ENCODE measurements at regions not wholly inside any gene's neighbourhood (a gene's known extent, or its start where the extent isn't known, plus 50 kb on each side); places are given as distances from the start of the nearest gene placed in this dataset.

DNA sequence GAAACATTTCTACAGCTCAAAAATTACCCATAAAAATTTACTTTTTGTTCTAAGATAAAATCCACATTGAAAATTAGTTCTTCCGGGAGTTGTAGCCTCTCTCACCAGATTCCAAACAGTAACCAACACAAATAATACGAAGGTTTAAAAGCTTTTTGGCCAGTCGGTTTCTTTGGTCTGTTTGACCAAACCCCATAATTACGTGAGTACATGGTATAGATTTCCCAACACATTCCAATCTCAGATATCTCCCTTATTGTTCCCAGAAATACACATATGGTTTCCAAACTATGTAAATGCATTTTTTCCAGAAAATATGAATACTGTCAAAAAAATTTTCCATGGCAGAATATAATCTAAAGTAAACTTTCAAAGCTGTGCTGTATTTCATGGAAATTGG, 722.0 kb downstream of the KCNJ2 start:
- no peak for DNase-seq (ENCODE audit: low read depth in 1 of 2, low spot score in 1 of 2)
- Histone ChIP-seq H3K27ac (replicated peaks) (no peak overlapping the region), H3K27me3 (ENCODE audit: insufficient read depth, poor library complexity, severe bottlenecking) (no peaks in the 10 kb centered on the region), H3K4me3 (replicated peaks; ENCODE audit: insufficient read depth, low read length) (no peak overlapping the region)
- TF ChIP-seq, protein P1, sequence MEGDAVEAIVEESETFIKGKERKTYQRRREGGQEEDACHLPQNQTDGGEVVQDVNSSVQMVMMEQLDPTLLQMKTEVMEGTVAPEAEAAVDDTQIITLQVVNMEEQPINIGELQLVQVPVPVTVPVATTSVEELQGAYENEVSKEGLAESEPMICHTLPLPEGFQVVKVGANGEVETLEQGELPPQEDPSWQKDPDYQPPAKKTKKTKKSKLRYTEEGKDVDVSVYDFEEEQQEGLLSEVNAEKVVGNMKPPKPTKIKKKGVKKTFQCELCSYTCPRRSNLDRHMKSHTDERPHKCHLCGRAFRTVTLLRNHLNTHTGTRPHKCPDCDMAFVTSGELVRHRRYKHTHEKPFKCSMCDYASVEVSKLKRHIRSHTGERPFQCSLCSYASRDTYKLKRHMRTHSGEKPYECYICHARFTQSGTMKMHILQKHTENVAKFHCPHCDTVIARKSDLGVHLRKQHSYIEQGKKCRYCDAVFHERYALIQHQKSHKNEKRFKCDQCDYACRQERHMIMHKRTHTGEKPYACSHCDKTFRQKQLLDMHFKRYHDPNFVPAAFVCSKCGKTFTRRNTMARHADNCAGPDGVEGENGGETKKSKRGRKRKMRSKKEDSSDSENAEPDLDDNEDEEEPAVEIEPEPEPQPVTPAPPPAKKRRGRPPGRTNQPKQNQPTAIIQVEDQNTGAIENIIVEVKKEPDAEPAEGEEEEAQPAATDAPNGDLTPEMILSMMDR (IDR thresholded peaks at IDR 0.05; ENCODE audit: insufficient read depth, low read length): no peak
- TF ChIP-seq GABPA (IDR thresholded peaks at IDR 0.05; ENCODE audit: low read depth) (no peak), POLR2AphosphoS5 (IDR thresholded peaks at IDR 0.05; ENCODE audit: low read depth) (no peak), SPI1 (IDR thresholded peaks at IDR 0.05; ENCODE audit: borderline replicate concordance, low read depth) (no peak)
- TF ChIP-seq, protein P2, sequence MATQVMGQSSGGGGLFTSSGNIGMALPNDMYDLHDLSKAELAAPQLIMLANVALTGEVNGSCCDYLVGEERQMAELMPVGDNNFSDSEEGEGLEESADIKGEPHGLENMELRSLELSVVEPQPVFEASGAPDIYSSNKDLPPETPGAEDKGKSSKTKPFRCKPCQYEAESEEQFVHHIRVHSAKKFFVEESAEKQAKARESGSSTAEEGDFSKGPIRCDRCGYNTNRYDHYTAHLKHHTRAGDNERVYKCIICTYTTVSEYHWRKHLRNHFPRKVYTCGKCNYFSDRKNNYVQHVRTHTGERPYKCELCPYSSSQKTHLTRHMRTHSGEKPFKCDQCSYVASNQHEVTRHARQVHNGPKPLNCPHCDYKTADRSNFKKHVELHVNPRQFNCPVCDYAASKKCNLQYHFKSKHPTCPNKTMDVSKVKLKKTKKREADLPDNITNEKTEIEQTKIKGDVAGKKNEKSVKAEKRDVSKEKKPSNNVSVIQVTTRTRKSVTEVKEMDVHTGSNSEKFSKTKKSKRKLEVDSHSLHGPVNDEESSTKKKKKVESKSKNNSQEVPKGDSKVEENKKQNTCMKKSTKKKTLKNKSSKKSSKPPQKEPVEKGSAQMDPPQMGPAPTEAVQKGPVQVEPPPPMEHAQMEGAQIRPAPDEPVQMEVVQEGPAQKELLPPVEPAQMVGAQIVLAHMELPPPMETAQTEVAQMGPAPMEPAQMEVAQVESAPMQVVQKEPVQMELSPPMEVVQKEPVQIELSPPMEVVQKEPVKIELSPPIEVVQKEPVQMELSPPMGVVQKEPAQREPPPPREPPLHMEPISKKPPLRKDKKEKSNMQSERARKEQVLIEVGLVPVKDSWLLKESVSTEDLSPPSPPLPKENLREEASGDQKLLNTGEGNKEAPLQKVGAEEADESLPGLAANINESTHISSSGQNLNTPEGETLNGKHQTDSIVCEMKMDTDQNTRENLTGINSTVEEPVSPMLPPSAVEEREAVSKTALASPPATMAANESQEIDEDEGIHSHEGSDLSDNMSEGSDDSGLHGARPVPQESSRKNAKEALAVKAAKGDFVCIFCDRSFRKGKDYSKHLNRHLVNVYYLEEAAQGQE (IDR thresholded peaks at IDR 0.05; ENCODE audit: insufficient replicate concordance, low read depth): no peak

DNA sequence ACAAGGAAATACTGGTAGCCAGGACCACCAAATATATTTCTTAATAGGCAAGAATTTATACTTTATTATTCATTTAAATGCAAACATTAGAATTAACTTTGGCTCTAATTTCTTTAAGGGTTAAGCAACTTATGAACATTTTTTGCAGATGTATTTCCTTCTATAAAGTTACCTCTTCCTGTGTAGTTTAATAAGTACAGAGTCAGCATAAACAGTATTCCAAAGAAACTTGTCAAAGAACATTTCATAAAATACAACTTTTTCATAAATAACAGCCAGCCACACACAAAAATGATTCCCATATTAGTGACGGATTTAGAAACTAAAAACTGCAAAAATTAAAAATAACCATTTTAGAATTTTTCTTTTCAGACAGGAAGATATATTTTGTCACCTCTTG, 723.2 kb downstream of the KCNJ2 start:
- DNase-seq (ENCODE audit: low read depth in 1 of 2, low spot score in 1 of 2): no peak
- Histone ChIP-seq H3K27me3 (ENCODE audit: insufficient read depth, poor library complexity, severe bottlenecking) (no peaks in the 10 kb centered on the region), H3K4me3 (replicated peaks; ENCODE audit: insufficient read depth, low read length) (no peak overlapping the region), H3K27ac (replicated peaks) (no peak overlapping the region)
- TF ChIP-seq, protein P1 (IDR thresholded peaks at IDR 0.05; ENCODE audit: insufficient read depth, low read length): no peak
- TF ChIP-seq, protein P2 (IDR thresholded peaks at IDR 0.05; ENCODE audit: insufficient replicate concordance, low read depth): no peak
- TF ChIP-seq GABPA (IDR thresholded peaks at IDR 0.05; ENCODE audit: low read depth) (no peak), SPI1 (IDR thresholded peaks at IDR 0.05; ENCODE audit: borderline replicate concordance, low read depth) (no peak), POLR2AphosphoS5 (IDR thresholded peaks at IDR 0.05; ENCODE audit: low read depth) (no peak)

DNA sequence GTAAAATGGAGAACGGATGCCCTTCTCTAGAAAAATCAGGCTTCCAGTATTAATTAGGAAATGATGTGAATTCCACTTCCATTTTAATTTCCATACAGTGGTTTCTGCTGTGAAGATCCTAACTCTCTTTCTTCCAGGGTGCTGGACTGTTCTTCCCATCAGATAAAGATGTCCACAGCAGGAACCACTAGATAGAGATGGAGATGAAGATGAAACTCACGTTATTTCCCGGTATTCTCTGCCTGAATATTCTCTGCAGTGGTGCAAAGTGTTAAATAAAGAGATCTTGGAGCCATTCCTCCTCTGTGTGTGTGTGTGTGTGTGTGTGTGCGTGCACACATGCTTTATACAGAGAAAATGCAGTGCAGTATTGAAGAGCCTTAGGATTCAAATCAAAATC, 727.5 kb downstream of the KCNJ2 start:
- TF ChIP-seq, protein P2 (IDR thresholded peaks at IDR 0.05; ENCODE audit: insufficient replicate concordance, low read depth): no peak
- no peak for TF ChIP-seq POLR2AphosphoS5 (IDR thresholded peaks at IDR 0.05; ENCODE audit: low read depth)
- no peak for TF ChIP-seq SPI1 (IDR thresholded peaks at IDR 0.05; ENCODE audit: borderline replicate concordance, low read depth)
- TF ChIP-seq, protein P1 (IDR thresholded peaks at IDR 0.05; ENCODE audit: insufficient read depth, low read length): no peak
- TF ChIP-seq GABPA (IDR thresholded peaks at IDR 0.05; ENCODE audit: low read depth): no peak
- H3K27ac ChIP-seq (replicated peaks): no peak overlapping the region
- no peak for DNase-seq (ENCODE audit: low read depth in 1 of 2, low spot score in 1 of 2)
- H3K27me3 ChIP-seq (ENCODE audit: insufficient read depth, poor library complexity, severe bottlenecking): no peaks in the 10 kb centered on the region
- H3K4me3 ChIP-seq (replicated peaks; ENCODE audit: insufficient read depth, low read length): no peak overlapping the region

Measured in HL-60 (cell line).